CD14-positive monocyte (primary cell): ENCODE measurements at regions not wholly inside any gene's neighbourhood (a gene's known extent, or its start where the extent isn't known, plus 50 kb on each side); places are given as distances from the start of the nearest gene placed in this dataset.

Source experiments
- DNase-seq, 3 donors: peaks; one replicate each; pipeline ENCODE4 v3.0.0-alpha.2; 2011 to 2022
- H2AFZ ChIP-seq: 2 replicates; pipeline ENCODE4 v1.6.0; 2012; ENCODE audit warnings: mild to moderate bottlenecking, low read depth, low read length, inconsistent platforms; ENCODE audit not compliant: insufficient read depth, poor library complexity, severe bottlenecking
- H3K27ac ChIP-seq, 2 donors: 1 replicate in 1 of 2; 2 replicates in 1 of 2; pipeline ENCODE4 v1.5.1; 2012 to 2013; ENCODE audit warnings: low read length in 2 of 2, control low read depth in 1 of 2, inconsistent platforms in 1 of 2, low read depth in 1 of 2, mild to moderate bottlenecking in 1 of 2
- H3K27me3 ChIP-seq, 2 donors: one replicate each; pipeline versions ENCODE4 v1.6.0 to v1.6.1; 2011 to 2013; ENCODE audit warnings: low read length in 2 of 2; ENCODE audit not compliant: control insufficient read depth in 2 of 2, insufficient read depth in 2 of 2
- H3K36me3 ChIP-seq, 2 donors: replicated peaks in 1 of 2; 1 replicate in 1 of 2; 2 replicates in 1 of 2; pipeline versions ENCODE4 v1.5.1 to v1.6.1; 2012 to 2013; ENCODE audit warnings: low read length in 2 of 2, control low read depth in 1 of 2, inconsistent platforms in 1 of 2, mild to moderate bottlenecking in 1 of 2; ENCODE audit not compliant: insufficient read depth in 2 of 2, control insufficient read depth in 1 of 2
- H3K4me1 ChIP-seq, 2 donors: 1 replicate in 1 of 2; 2 replicates in 1 of 2; pipeline versions ENCODE4 v1.5.1 to v1.6.1; 2012 to 2013; ENCODE audit warnings: low read length in 2 of 2, control low read depth in 1 of 2, inconsistent platforms in 1 of 2, mild to moderate bottlenecking in 1 of 2, moderate library complexity in 1 of 2; ENCODE audit not compliant: insufficient read depth in 2 of 2, control insufficient read depth in 1 of 2
- H3K4me2 ChIP-seq: replicated peaks from 2 replicates; pipeline ENCODE3; 2012; ENCODE audit warnings: low read length, moderate library complexity, mild to moderate bottlenecking; ENCODE audit not compliant: poor library complexity, severe bottlenecking; ENCODE audit errors: extremely low read depth
- H3K4me3 ChIP-seq, 3 experiments: fragments of 200-600 bp in 1 of 3; sonication (generic) in 1 of 3; replicated peaks in 1 of 3; 1 replicate in 2 of 3; 2 replicates in 1 of 3; pipeline ENCODE4 v1.5.1; 2011 to 2013; ENCODE audit warnings: low read length in 3 of 3, mild to moderate bottlenecking in 3 of 3, control low read depth in 2 of 3, low read depth in 2 of 3, inconsistent platforms in 1 of 3, moderate library complexity in 1 of 3
- H3K79me2 ChIP-seq: 2 replicates; pipeline ENCODE4 v1.6.0; 2012; ENCODE audit warnings: mild to moderate bottlenecking, control low read depth, inconsistent platforms, low read length, moderate library complexity; ENCODE audit not compliant: insufficient read depth
- H3K9ac ChIP-seq: 2 replicates; pipeline ENCODE4 v1.6.0; 2017; ENCODE audit warnings: low read length, mild to moderate bottlenecking; ENCODE audit not compliant: insufficient read depth, poor library complexity, severe bottlenecking
- H3K9me3 ChIP-seq, 2 donors: replicated peaks in 1 of 2; 1 replicate in 1 of 2; 2 replicates in 1 of 2; pipeline versions ENCODE4 v1.5.1 to v1.6.1; 2012 to 2013; ENCODE audit warnings: low read length in 2 of 2, control low read depth in 1 of 2; ENCODE audit not compliant: control insufficient read depth in 1 of 2, insufficient read depth in 1 of 2
- H4K20me1 ChIP-seq: 2 replicates; pipeline ENCODE4 v1.6.0; 2012; ENCODE audit warnings: mild to moderate bottlenecking, low read length, control low read depth, moderate library complexity; ENCODE audit not compliant: insufficient read depth
- H3K27ac Mint-ChIP-seq, 7 donors: one replicate each; pipeline ENCODE4 v1.8.0; 2020; ENCODE audit warnings: mild to moderate bottlenecking in 7 of 7, mixed read lengths in 7 of 7, moderate library complexity in 6 of 7, inconsistent platforms in 2 of 7
- H3K27me3 Mint-ChIP-seq, 3 donors: one replicate each; pipeline ENCODE4 v1.8.0; 2021 to 2022; ENCODE audit warnings: low read depth in 3 of 3, mild to moderate bottlenecking in 3 of 3, mixed read lengths in 3 of 3, moderate library complexity in 3 of 3, inconsistent platforms in 1 of 3
- H3K36me3 Mint-ChIP-seq, 2 donors: one replicate each; pipeline ENCODE4 v1.8.0; 2020; ENCODE audit warnings: mixed read lengths in 2 of 2, inconsistent platforms in 1 of 2, mild to moderate bottlenecking in 1 of 2
- H3K4me1 Mint-ChIP-seq: one replicate; pipeline ENCODE4 v1.8.0; 2020; ENCODE audit warnings: mild to moderate bottlenecking, mixed read lengths
- H3K4me3 Mint-ChIP-seq, 2 donors: one replicate each; pipeline ENCODE4 v1.8.0; 2020; ENCODE audit warnings: mild to moderate bottlenecking in 2 of 2, mixed read lengths in 2 of 2, moderate library complexity in 1 of 2
- H3K9me3 Mint-ChIP-seq, 7 donors: one replicate each; pipeline ENCODE4 v1.8.0; 2020 to 2022; ENCODE audit warnings: mixed read lengths in 7 of 7, mild to moderate bottlenecking in 6 of 7, moderate library complexity in 6 of 7, inconsistent platforms in 2 of 7
- WGBS: methylation state at CpG from one replicate; pipeline ENCODE4 v1.1.5; 2013; ENCODE audit warnings: missing lambda C conversion rate; ENCODE audit not compliant: insufficient coverage; 5-methylcytosine and 5-hydroxymethylcytosine counted together
- intact Hi-C, 2 donors: fragments of 100-400 bp; cut with micrococcal nuclease; formaldehyde crosslinking; loops; one replicate each; pipeline versions ENCODE4 v1.15.0 to v1.15.1; 2023
- TF ChIP-seq, protein P1 (sequence below): fragments of 200-600 bp; IDR thresholded peaks from one replicate; pipeline ENCODE4 v1.8.0; 2022; ENCODE audit warnings: antibody characterized with exemption, mild to moderate bottlenecking

DNA sequence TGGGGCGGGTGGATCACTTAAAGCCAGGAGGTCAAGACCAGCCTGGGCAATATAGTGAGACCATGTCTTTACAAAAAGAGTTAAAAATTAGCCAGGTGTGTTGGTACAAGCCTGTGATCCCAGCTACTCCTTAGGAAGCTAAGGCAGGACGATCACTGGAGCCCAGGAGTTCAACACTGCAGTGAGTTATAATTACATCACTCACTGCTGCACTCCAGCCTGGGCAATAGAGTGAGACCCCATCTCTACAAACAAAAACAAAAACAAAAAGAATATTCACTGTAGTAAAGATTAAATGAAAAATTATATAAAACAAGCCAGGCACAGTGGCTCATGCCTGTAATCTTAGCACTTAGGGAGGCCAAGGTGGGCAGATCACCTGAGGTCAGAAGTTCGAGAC lies 1047.6 kb upstream of the AUTS2 start:
- Mint-ChIP-seq H3K27ac (no peak overlapping the region), H3K9me3 (peaks cover 2 to 17% (median 6%) of the 10 kb centered on the region in 7 donors), H3K27me3 (no peaks in the 10 kb centered on the region), H3K4me3 (no peak overlapping the region), H3K4me1 (no peaks in the 10 kb centered on the region), H3K36me3 (no peaks in the 10 kb centered on the region)
- Histone ChIP-seq H3K36me3 (no peaks in the 10 kb centered on the region), H2AFZ (no peak overlapping the region), H3K4me1 (no peaks in the 10 kb centered on the region), H4K20me1 (no peaks in the 10 kb centered on the region), H3K79me2 (no peaks in the 10 kb centered on the region), H3K27ac (no peak overlapping the region), H3K27me3 (no peaks in the 10 kb centered on the region), H3K9ac (no peak overlapping the region), H3K9me3 (peaks cover 9 to 11% of the 10 kb centered on the region in 2 donors), H3K4me3 (no peak overlapping the region), H3K4me2 (no peak overlapping the region)
- 80% methylated on average over 1 of the region's 3 CpGs for WGBS
- TF ChIP-seq, protein P1, sequence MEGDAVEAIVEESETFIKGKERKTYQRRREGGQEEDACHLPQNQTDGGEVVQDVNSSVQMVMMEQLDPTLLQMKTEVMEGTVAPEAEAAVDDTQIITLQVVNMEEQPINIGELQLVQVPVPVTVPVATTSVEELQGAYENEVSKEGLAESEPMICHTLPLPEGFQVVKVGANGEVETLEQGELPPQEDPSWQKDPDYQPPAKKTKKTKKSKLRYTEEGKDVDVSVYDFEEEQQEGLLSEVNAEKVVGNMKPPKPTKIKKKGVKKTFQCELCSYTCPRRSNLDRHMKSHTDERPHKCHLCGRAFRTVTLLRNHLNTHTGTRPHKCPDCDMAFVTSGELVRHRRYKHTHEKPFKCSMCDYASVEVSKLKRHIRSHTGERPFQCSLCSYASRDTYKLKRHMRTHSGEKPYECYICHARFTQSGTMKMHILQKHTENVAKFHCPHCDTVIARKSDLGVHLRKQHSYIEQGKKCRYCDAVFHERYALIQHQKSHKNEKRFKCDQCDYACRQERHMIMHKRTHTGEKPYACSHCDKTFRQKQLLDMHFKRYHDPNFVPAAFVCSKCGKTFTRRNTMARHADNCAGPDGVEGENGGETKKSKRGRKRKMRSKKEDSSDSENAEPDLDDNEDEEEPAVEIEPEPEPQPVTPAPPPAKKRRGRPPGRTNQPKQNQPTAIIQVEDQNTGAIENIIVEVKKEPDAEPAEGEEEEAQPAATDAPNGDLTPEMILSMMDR, result no peak
- intact Hi-C loops, result no loop called here
- DNase-seq, result no peak

DNA sequence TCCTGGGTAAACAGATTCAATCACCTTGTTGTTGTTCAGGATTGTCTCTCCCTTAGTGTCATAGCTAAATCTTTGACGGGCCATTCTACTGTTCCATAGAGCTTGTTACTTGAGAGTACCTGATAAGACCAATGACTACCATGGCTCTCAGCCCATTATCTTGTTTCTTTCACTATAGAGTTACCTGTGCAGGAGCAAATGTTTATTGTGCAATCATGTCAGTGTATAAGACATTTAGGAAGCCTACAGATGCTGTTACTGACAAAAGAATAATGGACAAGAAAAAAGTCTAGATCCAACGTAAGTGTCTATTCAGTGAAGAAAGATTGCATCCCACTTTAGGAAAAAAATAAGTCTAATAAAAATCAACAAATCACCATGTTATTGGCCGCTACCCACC lies 1041.7 kb upstream of the AUTS2 start:
- Mint-ChIP-seq H3K9me3 (peaks cover 3 to 21% (median 11%) of the 10 kb centered on the region in 7 donors), H3K36me3 (no peaks in the 10 kb centered on the region), H3K27ac (no peak overlapping the region), H3K4me1 (no peaks in the 10 kb centered on the region), H3K27me3 (no peaks in the 10 kb centered on the region), H3K4me3 (no peak overlapping the region)
- TF ChIP-seq, protein P1, result no peak
- peaks cover 10 to 13% of the 10 kb centered on the region in 2 donors for H3K9me3 ChIP-seq
- no peak overlapping the region for H2AFZ ChIP-seq
- H3K36me3 ChIP-seq, result no peaks in the 10 kb centered on the region
- H3K27me3 ChIP-seq, result no peaks in the 10 kb centered on the region
- H3K4me3 ChIP-seq, result no peak overlapping the region
- no peaks in the 10 kb centered on the region for H4K20me1 ChIP-seq
- 100% methylated on average over 1 of the region's 3 CpGs for WGBS
- no peak for DNase-seq
- no peaks in the 10 kb centered on the region for H3K4me1 ChIP-seq
- intact Hi-C loops, result no loop called here
- H3K79me2 ChIP-seq, result no peaks in the 10 kb centered on the region
- no peak overlapping the region for H3K4me2 ChIP-seq
- H3K9ac ChIP-seq, result no peak overlapping the region
- H3K27ac ChIP-seq, result no peak overlapping the region
